H1 (cell line): ENCODE measurements at regions not wholly inside any gene's neighbourhood (a gene's known extent, or its start where the extent isn't known, plus 50 kb on each side); places are given as distances from the start of the nearest gene placed in this dataset.

ENCODE experiments used
- BACH1 ChIP-seq: IDR thresholded peaks from 2 replicates; pipeline ENCODE4 v1.6.1; 2012; ENCODE audit warnings: low read length, improper control_type of control experiment
- BRCA1 ChIP-seq: IDR thresholded peaks from 2 replicates; pipeline ENCODE4 v1.6.1; 2012; ENCODE audit warnings: low read depth, low read length, improper control_type of control experiment
- CTBP2 ChIP-seq: IDR thresholded peaks from 2 replicates; pipeline ENCODE4 v1.7.0; 2011; ENCODE audit warnings: borderline replicate concordance, mild to moderate bottlenecking, moderate library complexity, mixed read lengths, low read length; ENCODE audit not compliant: insufficient read depth, insufficient read length
- EZH2 ChIP-seq: fragments of 200-600 bp; sonication (generic); IDR thresholded peaks from 2 replicates; pipeline ENCODE4 v1.7.1; 2012; ENCODE audit warnings: low read depth, mild to moderate bottlenecking, moderate library complexity, low read length, inconsistent platforms; ENCODE audit not compliant: severe bottlenecking
- GABPA ChIP-seq: IDR thresholded peaks from 2 replicates; pipeline ENCODE4 v1.6.1; 2011; ENCODE audit warnings: mild to moderate bottlenecking, low read length, moderate library complexity, borderline replicate concordance; ENCODE audit not compliant: insufficient read depth
- JUND ChIP-seq: IDR thresholded peaks from 2 replicates; pipeline ENCODE4 v1.6.1; 2011; ENCODE audit warnings: mild to moderate bottlenecking, improper control_type of control experiment, low read length
- MAX ChIP-seq: IDR thresholded peaks from 2 replicates; pipeline ENCODE4 v1.6.1; 2012; ENCODE audit warnings: inconsistent platforms
- SP4 ChIP-seq: IDR thresholded peaks from 2 replicates; pipeline ENCODE4 v1.6.1; 2012; ENCODE audit warnings: low read length, inconsistent platforms
- TBP ChIP-seq: IDR thresholded peaks from 2 replicates; pipeline ENCODE4 v1.6.1; 2011; ENCODE audit warnings: low read depth, low read length, improper control_type of control experiment
- TEAD4 ChIP-seq: IDR thresholded peaks from 2 replicates; pipeline ENCODE4 v1.6.1; 2012; ENCODE audit warnings: low read depth, low read length, inconsistent platforms, mixed read lengths

- TF ChIP-seq BRCA1 = no peak
- TF ChIP-seq SP4 = no peak
- no peak for TF ChIP-seq JUND
- no peak for TF ChIP-seq BACH1
- no peak for TF ChIP-seq MAX
- TF ChIP-seq CTBP2 = no peak
- TF ChIP-seq TBP = no peak
- TF ChIP-seq TEAD4 = no peak
- no peak for TF ChIP-seq EZH2
- TF ChIP-seq GABPA = no peak
Observed at GRCh38 chr5:68482199-68482598, 266.6 kb downstream of the PIK3R1 start (continued).
